Astrocyte of the cerebellum (primary cell): ENCODE measurements at regions not wholly inside any gene's neighbourhood (a gene's known extent, or its start where the extent isn't known, plus 50 kb on each side); places are given as distances from the start of the nearest gene placed in this dataset.

ENCODE experiments used
- DNase-seq: peaks from one replicate; pipeline ENCODE4 v3.0.0-alpha.2; 2011; ENCODE audit warnings: low read depth
- H3K4me3 ChIP-seq: 2 replicates; pipeline ENCODE4 v1.5.1; 2011; ENCODE audit warnings: mild to moderate bottlenecking, low read depth, low read length, moderate library complexity
- CTCF ChIP-seq: IDR thresholded peaks from 2 replicates; pipeline ENCODE4 v1.5.1; 2012; ENCODE audit warnings: low read length, low read depth, moderate library complexity, mild to moderate bottlenecking; ENCODE audit errors: missing control alignments
- in situ Hi-C: cut with HindIII; loops from 2 replicates; pipeline ENCODE4 v1.10.0; 2017; ENCODE audit warnings: low sequenced_read_pairs

GRCh38 chr3:173267716-173268115 is 126.7 kb upstream of the SPATA16 start:
- TF ChIP-seq CTCF = no peak
- no peak for DNase-seq
- H3K4me3 ChIP-seq = no peak overlapping the region
- in situ Hi-C loops = no loop called here

GRCh38 chr3:173266441-173266840 is 125.4 kb upstream of the SPATA16 start:
- H3K4me3 ChIP-seq = no peak overlapping the region
- in situ Hi-C loops = no loop called here
- no peak for DNase-seq
- TF ChIP-seq CTCF = no peak

- no peak for TF ChIP-seq CTCF
- in situ Hi-C loops = no loop called here
- no peak overlapping the region for H3K4me3 ChIP-seq
- DNase-seq = no peak
Measured at GRCh38 chr3:173258697-173259096, 117.7 kb upstream of the SPATA16 start.

- no peak overlapping the region for H3K4me3 ChIP-seq
- no peak for DNase-seq
- no peak for TF ChIP-seq CTCF
- in situ Hi-C loops = no loop called here
Measured at GRCh38 chr3:173257797-173258196, 116.8 kb upstream of the SPATA16 start.

- no peak for TF ChIP-seq CTCF
- in situ Hi-C loops = no loop called here
- no peak for DNase-seq
- H3K4me3 ChIP-seq = no peak overlapping the region
Measured at GRCh38 chr3:173255555-173255954, 114.5 kb upstream of the SPATA16 start.

GRCh38 chr3:173253471-173253870 is 112.4 kb upstream of the SPATA16 start:
- DNase-seq = no peak
- H3K4me3 ChIP-seq = no peak overlapping the region
- no peak for TF ChIP-seq CTCF
- in situ Hi-C loops = no loop called here

GRCh38 chr3:173249457-173249856 is 108.4 kb upstream of the SPATA16 start:
- in situ Hi-C loops = no loop called here
- DNase-seq = no peak
- no peak overlapping the region for H3K4me3 ChIP-seq
- no peak for TF ChIP-seq CTCF
